RWPE1 (cell line): ENCODE measurements at regions not wholly inside any gene's neighbourhood (a gene's known extent, or its start where the extent isn't known, plus 50 kb on each side); places are given as distances from the start of the nearest gene placed in this dataset.

Experiments used
- CTCF ChIA-PET: fragments of 350-600 bp; sonication (Branson Sonifier 250); formaldehyde crosslinking; extraction: SDS; loops from one replicate; lab custom pipeline; 2021; lab: Yijun Ruan, JAX
- POLR2A ChIA-PET: fragments of 400-600 bp; formaldehyde crosslinking; extraction: SDS; loops from one replicate; lab custom pipeline; 2020; ENCODE audit warnings: antibody characterized with exemption; ENCODE audit not compliant: low non-redundant PET; lab: Yijun Ruan, JAX
- DNase-seq: peaks from one replicate; pipeline ENCODE4 v3.0.0; 2012; ENCODE audit warnings: low spot score
- H3K27ac ChIP-seq: fragments of 450-650 bp; 2 replicates; pipeline ENCODE4 v1.5.1; 2017
- TF ChIP-seq, protein P1 (sequence below): fragments of 450-650 bp; conservative IDR thresholded peaks from 2 replicates; pipeline ENCODE4 v1.5.1; 2017; ENCODE audit warnings: low read depth, mild to moderate bottlenecking

- ChIA-PET CTCF (interaction anchor here (1.1 to 5.8 kb wide), 5 partner anchors 34 to 321 kb away, joined by 3 to 91 read pairs (median 29); no protein-coding TSS in a partner anchor), POLR2A (no interaction called here)
- TF ChIP-seq, protein P1, sequence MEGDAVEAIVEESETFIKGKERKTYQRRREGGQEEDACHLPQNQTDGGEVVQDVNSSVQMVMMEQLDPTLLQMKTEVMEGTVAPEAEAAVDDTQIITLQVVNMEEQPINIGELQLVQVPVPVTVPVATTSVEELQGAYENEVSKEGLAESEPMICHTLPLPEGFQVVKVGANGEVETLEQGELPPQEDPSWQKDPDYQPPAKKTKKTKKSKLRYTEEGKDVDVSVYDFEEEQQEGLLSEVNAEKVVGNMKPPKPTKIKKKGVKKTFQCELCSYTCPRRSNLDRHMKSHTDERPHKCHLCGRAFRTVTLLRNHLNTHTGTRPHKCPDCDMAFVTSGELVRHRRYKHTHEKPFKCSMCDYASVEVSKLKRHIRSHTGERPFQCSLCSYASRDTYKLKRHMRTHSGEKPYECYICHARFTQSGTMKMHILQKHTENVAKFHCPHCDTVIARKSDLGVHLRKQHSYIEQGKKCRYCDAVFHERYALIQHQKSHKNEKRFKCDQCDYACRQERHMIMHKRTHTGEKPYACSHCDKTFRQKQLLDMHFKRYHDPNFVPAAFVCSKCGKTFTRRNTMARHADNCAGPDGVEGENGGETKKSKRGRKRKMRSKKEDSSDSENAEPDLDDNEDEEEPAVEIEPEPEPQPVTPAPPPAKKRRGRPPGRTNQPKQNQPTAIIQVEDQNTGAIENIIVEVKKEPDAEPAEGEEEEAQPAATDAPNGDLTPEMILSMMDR = no peak
- H3K27ac ChIP-seq = no peak overlapping the region
- DNase-seq = no peak
Measured at GRCh38 chr20:51309128-51309527, 233.4 kb downstream of the NFATC2 start.

GRCh38 chr20:51306521-51307358 is 235.8 kb downstream of the NFATC2 start:
- H3K27ac ChIP-seq = no peak overlapping the region
- ChIA-PET CTCF (interaction anchor here (0.5 to 5.8 kb wide), 41 partner anchors 8 to 516 kb away, joined by 3 to 91 read pairs (median 3); no protein-coding TSS in a partner anchor), POLR2A (interaction anchor here (0.7 kb wide), 1 partner anchor 150 kb away, joined by 5 read pairs; no protein-coding TSS in a partner anchor)
- peak; percentile 95 for DNase-seq
- TF ChIP-seq, protein P1 = peak; percentile 99

GRCh38 chr20:51306081-51306480 is 236.4 kb downstream of the NFATC2 start:
- POLR2A ChIA-PET = no interaction called here
- TF ChIP-seq, protein P1 = no peak
- CTCF ChIA-PET = interaction anchor here (0.5 to 5.8 kb wide), 29 partner anchors 9 to 512 kb away, joined by 3 to 91 read pairs (median 4); no protein-coding TSS in a partner anchor

DNA sequence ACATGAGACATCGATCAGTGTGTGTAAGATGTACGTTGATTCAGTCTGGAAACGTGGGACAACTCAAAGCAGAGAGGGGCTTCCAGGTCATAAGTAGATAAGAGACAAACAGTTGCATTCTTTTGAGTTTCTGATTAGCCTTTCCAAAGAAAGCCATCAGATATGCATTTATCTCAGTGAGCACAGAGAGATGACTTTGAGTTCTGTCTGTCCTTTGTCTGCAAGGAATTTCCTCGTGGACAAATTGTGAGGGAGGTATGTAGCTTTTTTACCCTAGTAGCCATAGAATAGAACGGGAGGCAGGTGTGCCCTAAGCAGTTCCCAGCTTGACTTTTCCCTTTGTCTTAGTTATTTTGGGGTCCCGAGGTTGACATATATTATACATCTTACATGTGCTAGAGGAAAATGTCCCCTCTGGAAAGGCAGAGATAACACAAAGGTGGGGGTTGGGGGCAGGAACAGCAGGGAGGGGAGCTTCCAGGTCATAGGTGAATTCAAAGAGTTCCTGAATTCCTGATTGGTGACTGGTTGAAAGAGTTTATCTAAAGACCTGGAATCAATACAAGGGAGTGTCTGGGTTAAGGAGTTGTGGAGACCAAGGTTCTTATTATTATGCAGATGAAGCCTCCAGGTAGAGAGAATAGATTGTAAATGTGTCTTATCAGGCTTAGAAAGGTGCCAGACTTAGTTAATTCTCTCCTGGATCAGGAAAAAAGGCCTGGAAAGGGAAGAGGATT is 237.0 kb downstream of the NFATC2 start:
- CTCF ChIA-PET = interaction anchor here (0.6 to 5.8 kb wide), 12 partner anchors 9 to 618 kb away, joined by 3 to 91 read pairs (median 3); no protein-coding TSS in a partner anchor
- no peak for DNase-seq
- POLR2A ChIA-PET = no interaction called here
- TF ChIP-seq, protein P1 = no peak
- H3K27ac ChIP-seq = no peak overlapping the region

More at GRCh38 chr20:51306081-51306480, 236.4 kb downstream of the NFATC2 start:
- no peak for DNase-seq
- no peak overlapping the region for H3K27ac ChIP-seq

- TF ChIP-seq, protein P1 = no peak
- CTCF ChIA-PET = interaction anchor here (0.6 to 1.7 kb wide), 2 partner anchors 14 to 316 kb away, joined by 5 to 8 read pairs; no protein-coding TSS in a partner anchor
Measured at GRCh38 chr20:51303731-51304670, 238.5 kb downstream of the NFATC2 start.

More at GRCh38 chr20:51303731-51304670, 238.5 kb downstream of the NFATC2 start:
- POLR2A ChIA-PET = no interaction called here
- no peak overlapping the region for H3K27ac ChIP-seq
- DNase-seq = no peak
